Esophagus squamous epithelium (tissue), 4 donors: ENCODE measurements at regions not wholly inside any gene's neighbourhood (a gene's known extent, or its start where the extent isn't known, plus 50 kb on each side); places are given as distances from the start of the nearest gene placed in this dataset.

Experiments
- CTCF ChIP-seq, 6 experiments: fragments of 450-650 bp in 4 of 6; fragments of 200-600 bp in 2 of 6; sonication (generic) in 2 of 6; IDR thresholded peaks; one replicate each; pipeline ENCODE4 v1.5.1; 2016 to 2019; ENCODE audit warnings: antibody characterized with exemption in 6 of 6, mild to moderate bottlenecking in 4 of 6, moderate library complexity in 4 of 6
- POLR2A ChIP-seq, 4 donors: fragments of 450-650 bp; IDR thresholded peaks; one replicate each; pipeline ENCODE4 v1.6.1; 2017; ENCODE audit warnings: antibody characterized with exemption in 4 of 4, mild to moderate bottlenecking in 4 of 4, moderate library complexity in 3 of 4

- TF ChIP-seq CTCF (IDR thresholded peaks at IDR 0.05) (no peak), POLR2A (IDR thresholded peaks at IDR 0.05) (no peak)
Observed at GRCh38 chr3:18149386-18149785, 275.8 kb downstream of the SATB1 start.
